Brain microvascular endothelial cell (primary cell): ENCODE measurements at regions not wholly inside any gene's neighbourhood (a gene's known extent, or its start where the extent isn't known, plus 50 kb on each side); places are given as distances from the start of the nearest gene placed in this dataset.
"Not testable (repeated sequence)": the region's sequence is repeated elsewhere in the genome, so short reads cannot be mapped to it uniquely, and the experiment has no call there.

Experiments
- DNase-seq: peaks from one replicate; pipeline ENCODE4 v3.0.0-alpha.2; 2020
- H3K27ac ChIP-seq: fragments of 250-450 bp; sonication (Bioruptor Pico); 2 replicates; pipeline ENCODE4 v1.5.1; 2020; ENCODE audit warnings: mild to moderate bottlenecking, moderate library complexity
- H3K27me3 ChIP-seq: fragments of 250-450 bp; sonication (Bioruptor Pico); replicated peaks from 2 replicates; pipeline ENCODE4 v1.5.1; 2020; ENCODE audit warnings: mild to moderate bottlenecking
- H3K36me3 ChIP-seq: fragments of 250-450 bp; sonication (Bioruptor Pico); replicated peaks from 2 replicates; pipeline ENCODE4 v1.5.1; 2020; ENCODE audit warnings: mild to moderate bottlenecking
- H3K4me3 ChIP-seq: 2 replicates; pipeline ENCODE4 v1.5.1; 2011; ENCODE audit warnings: low read depth, mild to moderate bottlenecking, control low read depth, low read length, moderate library complexity
- CTCF ChIP-seq: IDR thresholded peaks from 2 replicates; pipeline ENCODE4 v1.5.1; 2011; ENCODE audit warnings: low read depth, mild to moderate bottlenecking, moderate library complexity, low read length, control low read depth, inconsistent platforms; ENCODE audit errors: missing control alignments
- in situ Hi-C: cut with HindIII; loops from 2 replicates; pipeline ENCODE4 v1.10.0; 2017; ENCODE audit warnings: low sequenced_read_pairs, low pct_ligation_motif_present

GRCh38 chr3:25844891-25845290, 55.0 kb downstream of the OXSM start:
- no peak for TF ChIP-seq CTCF
- H3K36me3 ChIP-seq: no peaks in the 10 kb centered on the region
- H3K4me3 ChIP-seq: no peak overlapping the region
- H3K27me3 ChIP-seq: no peaks in the 10 kb centered on the region
- H3K27ac ChIP-seq: no peak overlapping the region
- no peak for DNase-seq
- in situ Hi-C loops: no loop called here

GRCh38 chr3:25846282-25846681, 56.4 kb downstream of the OXSM start:
- H3K27me3 ChIP-seq: no peaks in the 10 kb centered on the region
- in situ Hi-C loops: no loop called here
- no peak overlapping the region for H3K4me3 ChIP-seq
- H3K36me3 ChIP-seq: no peaks in the 10 kb centered on the region
- H3K27ac ChIP-seq: no peak overlapping the region
- no peak for DNase-seq
- TF ChIP-seq CTCF: no peak

- H3K36me3 ChIP-seq: no peaks in the 10 kb centered on the region
- in situ Hi-C loops: no loop called here
- TF ChIP-seq CTCF: no peak
- no peaks in the 10 kb centered on the region for H3K27me3 ChIP-seq
- H3K4me3 ChIP-seq: no peak overlapping the region
- DNase-seq: no peak
- H3K27ac ChIP-seq: no peak overlapping the region
Observed at GRCh38 chr3:25849091-25849490, 59.2 kb downstream of the OXSM start.

GRCh38 chr3:25849641-25850385, 59.9 kb downstream of the OXSM start:
- in situ Hi-C loops: no loop called here
- TF ChIP-seq CTCF: no peak
- Histone ChIP-seq H3K27me3 (no peaks in the 10 kb centered on the region), H3K27ac (no peak overlapping the region), H3K4me3 (no peak overlapping the region), H3K36me3 (no peaks in the 10 kb centered on the region)
- no peak for DNase-seq

- H3K27me3 ChIP-seq, H3K4me3 ChIP-seq, in situ Hi-C loops, DNase-seq, H3K36me3 ChIP-seq, H3K27ac ChIP-seq: not testable (repeated sequence)
Observed at GRCh38 chr3:25851693-25852259, 61.9 kb downstream of the OXSM start.

- H3K27me3 ChIP-seq: no peaks in the 10 kb centered on the region
- peak overlapping the region; percentile 96 for H3K27ac ChIP-seq
- H3K4me3 ChIP-seq: no peak overlapping the region
- TF ChIP-seq CTCF: no peak
- H3K36me3 ChIP-seq: no peaks in the 10 kb centered on the region
- in situ Hi-C loops: no loop called here
- no peak for DNase-seq
Observed at GRCh38 chr3:25854214-25854613, 64.3 kb downstream of the OXSM start.
